NB4 (cell line): ENCODE measurements at regions not wholly inside any gene's neighbourhood (a gene's known extent, or its start where the extent isn't known, plus 50 kb on each side); places are given as distances from the start of the nearest gene placed in this dataset.

Source experiments
- CTCF ChIP-seq: IDR thresholded peaks from one replicate; pipeline ENCODE4 v1.5.1; 2012; ENCODE audit warnings: low read depth, low read length
- MAX ChIP-seq: IDR thresholded peaks from 2 replicates; pipeline ENCODE4 v1.6.1; 2011; ENCODE audit warnings: low read depth, low read length
- MYC ChIP-seq: IDR thresholded peaks from 2 replicates; pipeline ENCODE4 v1.6.1; 2011; ENCODE audit warnings: low read depth, low read length
- POLR2A ChIP-seq: IDR thresholded peaks from 2 replicates; pipeline ENCODE4 v1.6.1; 2011; ENCODE audit warnings: mild to moderate bottlenecking; ENCODE audit not compliant: insufficient read length; ENCODE audit errors: extremely low read depth

- TF ChIP-seq CTCF = no peak
- TF ChIP-seq POLR2A = no peak
- TF ChIP-seq MAX = no peak
- TF ChIP-seq MYC = no peak
Measured at GRCh38 chr1:239253032-239253431, 133.3 kb upstream of the CHRM3 start.
